K562 (cell line): ENCODE measurements at regions not wholly inside any gene's neighbourhood (a gene's known extent, or its start where the extent isn't known, plus 50 kb on each side); places are given as distances from the start of the nearest gene placed in this dataset.

ENCODE experiments used
- ATAC-seq: fragments of 200-7000 bp; cut with Tn5 transposase; 3 replicates; pipeline ENCODE4 v1.9.1; 2020; ENCODE audit warnings: moderate library complexity
- BruUV-seq: library from RNA; stranded (reverse); fragments of 400-500 nt; replicated peaks from 2 replicates; lab custom pipeline; 2021; lab: Mats Ljungman, UMichigan
- CTCF ChIA-PET: fragments of 300-600 bp; formaldehyde crosslinking; extraction: SDS; loops from one replicate; lab custom pipeline; 2021; ENCODE audit warnings: low intra/inter-chr PET ratio; lab: Yijun Ruan, JAX
- POLR2A ChIA-PET: fragments of 300-600, 350-650 bp; sonication (Branson Sonifier 250); formaldehyde crosslinking; extraction: SDS; loops from one replicate; lab custom pipeline; 2021; ENCODE audit warnings: antibody characterized with exemption, inconsistent platforms; lab: Yijun Ruan, JAX
- DNase-seq, 4 experiments: peaks; one replicate each; pipeline versions ENCODE4 v3.0.0 to v3.0.0-alpha.2; 2011 to 2018; ENCODE audit warnings: low spot score in 3 of 4, mixed read lengths in 3 of 4; ENCODE audit errors: extremely low read depth in 1 of 4
- FAIRE-seq: peaks from 2 replicates; lab custom pipeline; 2011; peaks lifted over from hg19 to GRCh38; lab: Jason Lieb, UNC
- H2AFZ ChIP-seq: 2 replicates; pipeline ENCODE4 v1.6.0; 2011; ENCODE audit warnings: low read depth, low read length, control low read depth, inconsistent platforms
- H3K27ac ChIP-seq: fragments of 200-600 bp; 3 replicates; pipeline ENCODE4 v1.8.0; 2011; ENCODE audit warnings: low read depth, mild to moderate bottlenecking, control low read depth, inconsistent platforms, low read length, moderate library complexity, mixed read lengths; ENCODE audit errors: extremely low read depth
- H3K27me3 ChIP-seq, 2 experiments: fragments of 300-600 bp in 1 of 2; 2 replicates in 1 of 2; 3 replicates in 1 of 2; pipeline versions ENCODE4 v1.6.0 to v1.8.0; 2011; ENCODE audit warnings: inconsistent platforms in 2 of 2, low read length in 2 of 2, mild to moderate bottlenecking in 1 of 2, mixed read lengths in 1 of 2, moderate library complexity in 1 of 2; ENCODE audit not compliant: control insufficient read depth in 2 of 2, insufficient read depth in 2 of 2
- H3K36me3 ChIP-seq: fragments of 300-600 bp; 3 replicates; pipeline ENCODE4 v1.8.0; 2011; ENCODE audit warnings: mild to moderate bottlenecking, low read length, inconsistent platforms; ENCODE audit not compliant: control insufficient read depth, insufficient read depth
- H3K4me1 ChIP-seq, 2 experiments: fragments of 200-600 bp in 1 of 2; replicated peaks in 1 of 2; 2 replicates in 1 of 2; 3 replicates in 1 of 2; pipeline versions ENCODE4 v1.5.1 to v1.8.0; 2011; ENCODE audit warnings: inconsistent platforms in 2 of 2, low read length in 2 of 2, mild to moderate bottlenecking in 1 of 2, mixed read lengths in 1 of 2, moderate library complexity in 1 of 2; ENCODE audit not compliant: control insufficient read depth in 2 of 2, insufficient read depth in 2 of 2
- H3K4me2 ChIP-seq: 2 replicates; pipeline ENCODE4 v1.6.1; 2011; ENCODE audit warnings: low read length, control low read depth, inconsistent platforms, mixed read lengths; ENCODE audit not compliant: insufficient read depth
- H3K4me3 ChIP-seq: fragments of 200-600 bp; sonication (generic), shearing (Covaris generic); 2 replicates; pipeline ENCODE4 v1.5.1; 2016; ENCODE audit warnings: control low read depth, inconsistent platforms
- H3K79me2 ChIP-seq: fragments of 200-600 bp; 3 replicates; pipeline ENCODE4 v1.8.0; 2011; ENCODE audit warnings: low read length, inconsistent platforms; ENCODE audit not compliant: control insufficient read depth, insufficient read depth
- H3K9ac ChIP-seq, 2 experiments: 2 replicates each; pipeline versions ENCODE4 v1.6.0 to v1.6.1; 2011; ENCODE audit warnings: low read depth in 2 of 2, low read length in 2 of 2, control low read depth in 1 of 2, inconsistent platforms in 1 of 2, mild to moderate bottlenecking in 1 of 2, mixed read lengths in 1 of 2; ENCODE audit not compliant: insufficient read depth in 1 of 2
- H3K9me1 ChIP-seq: one replicate; pipeline ENCODE4 v1.6.0; 2011; ENCODE audit warnings: inconsistent platforms, mild to moderate bottlenecking, low read length, moderate library complexity; ENCODE audit not compliant: control insufficient read depth, insufficient read depth
- H3K9me3 ChIP-seq: replicated peaks from 2 replicates; pipeline ENCODE4 v1.5.1; 2011; ENCODE audit warnings: low read depth, low read length, inconsistent platforms; ENCODE audit not compliant: control insufficient read depth, insufficient read depth
- H4K20me1 ChIP-seq: replicated peaks from 2 replicates; pipeline ENCODE4 v1.6.1; 2011; ENCODE audit warnings: low read length, inconsistent platforms, mixed read lengths; ENCODE audit not compliant: control insufficient read depth, insufficient read depth
- CAMTA2 ChIP-seq: fragments of 250-450 bp; sonication (Bioruptor Pico); conservative IDR thresholded peaks from 2 replicates; pipeline ENCODE4 v1.5.1; 2022
- CBFA2T2 ChIP-seq: fragments of 450-650 bp; conservative IDR thresholded peaks from 2 replicates; pipeline ENCODE4 v1.6.1; 2017; ENCODE audit warnings: mild to moderate bottlenecking
- CBX1 ChIP-seq: sonication (generic); IDR thresholded peaks from 2 replicates; pipeline ENCODE4 v1.6.1; 2016; ENCODE audit warnings: antibody characterized with exemption, low read depth, mild to moderate bottlenecking
- CCNT2 ChIP-seq: IDR thresholded peaks from 2 replicates; pipeline ENCODE4 v1.6.1; 2011; ENCODE audit warnings: borderline replicate concordance, low read depth, mild to moderate bottlenecking, moderate library complexity, mixed read lengths, low read length; ENCODE audit not compliant: insufficient read length; ENCODE audit errors: extremely low read depth
- CHAMP1 ChIP-seq: fragments of 450-650 bp; IDR thresholded peaks from 2 replicates; pipeline ENCODE4 v1.6.1; 2016; ENCODE audit warnings: mild to moderate bottlenecking
- DACH1 ChIP-seq: fragments of 450-650 bp; IDR thresholded peaks from 2 replicates; pipeline ENCODE4 v1.6.1; 2018; ENCODE audit not compliant: partially characterized antibody
- GABPB2 ChIP-seq: fragments of 250-450 bp; sonication (Bioruptor Pico); conservative IDR thresholded peaks from 2 replicates; pipeline ENCODE4 v1.5.1; 2021; ENCODE audit warnings: mild to moderate bottlenecking
- HMG20B ChIP-seq: fragments of 250-450 bp; sonication (Bioruptor Pico); IDR thresholded peaks from 2 replicates; pipeline ENCODE4 v1.5.0; 2021; ENCODE audit warnings: mild to moderate bottlenecking
- PREB ChIP-seq: sonication (generic); formaldehyde crosslinking; IDR thresholded peaks from 2 replicates; pipeline ENCODE4 v1.8.1; 2023; ENCODE audit warnings: mild to moderate bottlenecking, missing genetic modification reagents
- PTTG1 ChIP-seq: fragments of 450-650 bp; IDR thresholded peaks from 2 replicates; pipeline ENCODE4 v1.6.1; 2016; ENCODE audit warnings: low read depth, mild to moderate bottlenecking, missing genetic modification characterization, missing compliant biosample characterization
- RB1 ChIP-seq: fragments of 450-650 bp; IDR thresholded peaks from 2 replicates; pipeline ENCODE4 v1.6.1; 2017; ENCODE audit warnings: low read depth, mild to moderate bottlenecking
- SMARCE1 ChIP-seq: fragments of 450-650 bp; IDR thresholded peaks from 2 replicates; pipeline ENCODE4 v1.7.1; 2016; ENCODE audit warnings: mild to moderate bottlenecking
- SNIP1 ChIP-seq: fragments of 450-650 bp; IDR thresholded peaks from 2 replicates; pipeline ENCODE4 v1.7.1; 2017; ENCODE audit warnings: low read depth, mild to moderate bottlenecking
- SRSF9 ChIP-seq: fragments of 200-400 bp; formaldehyde crosslinking; IDR thresholded peaks from 2 replicates; pipeline ENCODE4 v1.6.1; 2017; ENCODE audit warnings: low read depth, low read length, borderline replicate concordance
- STAT5B ChIP-seq: fragments of 250-450 bp; sonication (Bioruptor Pico); IDR thresholded peaks from 2 replicates; pipeline ENCODE4 v1.8.0; 2021; ENCODE audit warnings: mild to moderate bottlenecking, inconsistent platforms
- TEAD1 ChIP-seq, 2 experiments: fragments of 450-650 bp in 1 of 2; sonication (generic) in 1 of 2; formaldehyde crosslinking; IDR thresholded peaks; 2 replicates each; pipeline versions ENCODE4 v1.4.0 to v1.8.0; 2020 to 2022; ENCODE audit warnings: mild to moderate bottlenecking in 2 of 2, missing genetic modification reagents in 1 of 2
- ZBTB2 ChIP-seq: fragments of 450-650 bp; IDR thresholded peaks from 2 replicates; pipeline ENCODE4 v1.6.1; 2016; ENCODE audit warnings: antibody characterized with exemption
- ZEB2 ChIP-seq: fragments of 450-650 bp; IDR thresholded peaks from 2 replicates; pipeline ENCODE4 v1.6.1; 2016
- ZNF551 ChIP-seq: fragments of 250-450 bp; sonication (Bioruptor Pico); IDR thresholded peaks from 2 replicates; pipeline ENCODE4 v1.5.0; 2021; ENCODE audit warnings: mild to moderate bottlenecking, moderate library complexity
- WGBS: fragments of 100-300 bp; shearing (Covaris generic); methylation state at CpG from one replicate; pipeline ENCODE4 v1.1.6; 2016; ENCODE audit warnings: low coverage, mixed read lengths; ENCODE audit not compliant: insufficient coverage; ENCODE audit errors: missing lambda C conversion rate; 5-methylcytosine and 5-hydroxymethylcytosine counted together
- in situ Hi-C: fragments of 300-500 bp; cut with MboI; formaldehyde crosslinking; loops from 4 replicates; pipeline ENCODE4 v1.15.0; 2018; ENCODE audit warnings: inconsistent platforms, mixed read lengths
- intact Hi-C: fragments of 100-400 bp; cut with micrococcal nuclease; formaldehyde crosslinking; loops from 2 replicates; pipeline ENCODE4 v1.14.2; 2022

GRCh38 chr4:160495356-160495755, 1392.5 kb downstream of the RAPGEF2 start:
- Histone ChIP-seq H3K79me2 (no peaks in the 10 kb centered on the region), H3K9ac (no peak overlapping the region), H2AFZ (no peak overlapping the region), H4K20me1 (no peaks in the 10 kb centered on the region), H3K4me1 (no peaks in the 10 kb centered on the region), H3K9me1 (no peaks in the 10 kb centered on the region), H3K27ac (no peak overlapping the region), H3K4me2 (no peak overlapping the region), H3K36me3 (no peaks in the 10 kb centered on the region), H3K4me3 (no peak overlapping the region), H3K9me3 (no peaks in the 10 kb centered on the region), H3K27me3 (no peaks in the 10 kb centered on the region)
- DNase-seq (no peak), ATAC-seq (no peak), FAIRE-seq (no peak)
- in situ Hi-C loops, result no loop called here
- intact Hi-C loops, result no loop called here
- POLR2A ChIA-PET, result no interaction called here
- CTCF ChIA-PET, result no interaction called here
- no TSS peak for BruUV-seq
- WGBS, result no CpG with 5 or more reads among the region's 2 CpGs
- TF ChIP-seq CBX1 (no peak), ZEB2 (no peak), TEAD1 (CRISPR knock-in tag; IDR thresholded peaks at IDR 0.05) (no peak), SNIP1 (no peak), GABPB2 (CRISPR knock-in tag) (no peak), CBFA2T2 (no peak), ZBTB2 (no peak), SMARCE1 (no peak), PTTG1 (tag) (no peak), SRSF9 (no peak), HMG20B (no peak), STAT5B (CRISPR knock-in tag) (no peak), RB1 (no peak), CAMTA2 (CRISPR knock-in tag) (no peak), PREB (CRISPR knock-in tag) (no peak), ZNF551 (no peak), CCNT2 (no peak), CHAMP1 (no peak), DACH1 (no peak)
